Kasumi-1 (cell line): ENCODE measurements at regions not wholly inside any gene's neighbourhood (a gene's known extent, or its start where the extent isn't known, plus 50 kb on each side); places are given as distances from the start of the nearest gene placed in this dataset.

Source experiments
- DNase-seq, 2 experiments: peaks; one replicate each; lab custom pipeline; 2025; lab: John Stamatoyannopoulos, UW

GRCh38 chr3:150022381-150023238 lies 51.9 kb upstream of the PFN2 start:
- no peak for DNase-seq

GRCh38 chr3:150020527-150020926 lies 49.8 kb upstream of the PFN2 start:
- DNase-seq = no peak
